ENCODE measurements at regions not wholly inside any gene's neighbourhood (a gene's known extent, or its start where the extent isn't known, plus 50 kb on each side); places are given as distances from the start of the nearest gene placed in this dataset.

- no peak for DNase-seq (ENCODE audit: low read depth in 2 of 2)
- no peak overlapping the region for H3K4me3 ChIP-seq (replicated peaks in 1 of 2; ENCODE audit: low read depth in 2 of 2, low read length in 2 of 2)
- no peak for TF ChIP-seq CTCF (IDR thresholded peaks at IDR 0.05; ENCODE audit: low read depth, low read length)
Measured at GRCh38 chr12:125936502-125936901, 871.3 kb downstream of the AACS start.

GRCh38 chr12:125944446-125944845, 879.2 kb downstream of the AACS start:
- TF ChIP-seq CTCF (IDR thresholded peaks at IDR 0.05; ENCODE audit: low read depth, low read length): no peak
- H3K4me3 ChIP-seq (replicated peaks in 1 of 2; ENCODE audit: low read depth in 2 of 2, low read length in 2 of 2): no peak overlapping the region
- no peak for DNase-seq (ENCODE audit: low read depth in 2 of 2)

GRCh38 chr12:125949471-125949870, 884.2 kb downstream of the AACS start:
- no peak for TF ChIP-seq CTCF (IDR thresholded peaks at IDR 0.05; ENCODE audit: low read depth, low read length)
- no peak overlapping the region for H3K4me3 ChIP-seq (replicated peaks in 1 of 2; ENCODE audit: low read depth in 2 of 2, low read length in 2 of 2)
- DNase-seq (ENCODE audit: low read depth in 2 of 2): no peak

GRCh38 chr12:125954362-125954761, 889.1 kb downstream of the AACS start:
- DNase-seq (ENCODE audit: low read depth in 2 of 2): no peak
- TF ChIP-seq CTCF (IDR thresholded peaks at IDR 0.05; ENCODE audit: low read depth, low read length): no peak
- H3K4me3 ChIP-seq (replicated peaks in 1 of 2; ENCODE audit: low read depth in 2 of 2, low read length in 2 of 2): no peak overlapping the region

- DNase-seq (ENCODE audit: low read depth in 2 of 2): no peak
- no peak for TF ChIP-seq CTCF (IDR thresholded peaks at IDR 0.05; ENCODE audit: low read depth, low read length)
- H3K4me3 ChIP-seq (replicated peaks in 1 of 2; ENCODE audit: low read depth in 2 of 2, low read length in 2 of 2): no peak overlapping the region
Measured at GRCh38 chr12:125956186-125956585, 891.0 kb downstream of the AACS start.

- H3K4me3 ChIP-seq (replicated peaks in 1 of 2; ENCODE audit: low read depth in 2 of 2, low read length in 2 of 2): no peak overlapping the region
- DNase-seq (ENCODE audit: low read depth in 2 of 2): no peak
- no peak for TF ChIP-seq CTCF (IDR thresholded peaks at IDR 0.05; ENCODE audit: low read depth, low read length)
Measured at GRCh38 chr12:125966641-125967040, 901.4 kb downstream of the AACS start.

- no peak overlapping the region for H3K4me3 ChIP-seq (replicated peaks in 1 of 2; ENCODE audit: low read depth in 2 of 2, low read length in 2 of 2)
- DNase-seq (ENCODE audit: low read depth in 2 of 2): no peak
- no peak for TF ChIP-seq CTCF (IDR thresholded peaks at IDR 0.05; ENCODE audit: low read depth, low read length)
Measured at GRCh38 chr12:125968413-125968812, 903.2 kb downstream of the AACS start.

All from cardiac fibroblast (primary cell).